HG02610 (cell line): ENCODE measurements at regions not wholly inside any gene's neighbourhood (a gene's known extent, or its start where the extent isn't known, plus 50 kb on each side); places are given as distances from the start of the nearest gene placed in this dataset.
"Not testable (repeated sequence)": the region's sequence is repeated elsewhere in the genome, so short reads cannot be mapped to it uniquely, and the experiment has no call there.

Experiments used
- ATAC-seq: cut with Tn5 transposase; IDR thresholded peaks from one replicate; pipeline ENCODE4 v1.9.1; 2021; ENCODE audit warnings: mild to moderate bottlenecking, moderate library complexity; ENCODE audit not compliant: unreplicated experiment

- ATAC-seq: not testable (repeated sequence)
Observed at GRCh38 chr6:92952111-92952510, 467.2 kb downstream of the EPHA7 start.

GRCh38 chr6:92945799-92946198 is 473.6 kb downstream of the EPHA7 start:
- no peak for ATAC-seq

- no peak for ATAC-seq
Observed at GRCh38 chr6:92944132-92944531, 475.2 kb downstream of the EPHA7 start.

- ATAC-seq: no peak
Observed at GRCh38 chr6:92942549-92942948, 476.8 kb downstream of the EPHA7 start.

- no peak for ATAC-seq
Observed at GRCh38 chr6:92934625-92935024, 484.7 kb downstream of the EPHA7 start.

- no peak for ATAC-seq
Observed at GRCh38 chr6:92930171-92930570, 489.2 kb downstream of the EPHA7 start.

- no peak for ATAC-seq
Observed at GRCh38 chr6:92922216-92922806, 497.0 kb downstream of the EPHA7 start.

- ATAC-seq: no peak
Observed at GRCh38 chr6:92915466-92915865, 503.9 kb downstream of the EPHA7 start.

- no peak for ATAC-seq
Observed at GRCh38 chr6:92911301-92911700, 508.1 kb downstream of the EPHA7 start.

- ATAC-seq: no peak
Observed at GRCh38 chr6:92910646-92911045, 508.7 kb downstream of the EPHA7 start.

GRCh38 chr6:92906385-92906784 is 513.0 kb downstream of the EPHA7 start:
- no peak for ATAC-seq

- ATAC-seq: no peak
Observed at GRCh38 chr6:92893741-92894140, 525.6 kb downstream of the EPHA7 start.

GRCh38 chr6:92892626-92893170 is 526.7 kb downstream of the EPHA7 start:
- no peak for ATAC-seq

GRCh38 chr6:92888316-92888715 is 531.0 kb downstream of the EPHA7 start:
- ATAC-seq: no peak

- ATAC-seq: no peak
Observed at GRCh38 chr6:92887871-92888270, 531.5 kb downstream of the EPHA7 start.

- no peak for ATAC-seq
Observed at GRCh38 chr6:92879526-92879925, 539.8 kb downstream of the EPHA7 start.

- no peak for ATAC-seq
Observed at GRCh38 chr6:92864966-92865555, 554.3 kb downstream of the EPHA7 start.

- no peak for ATAC-seq
Observed at GRCh38 chr6:92849636-92850035, 569.7 kb downstream of the EPHA7 start.

- ATAC-seq: no peak
Observed at GRCh38 chr6:92848901-92849300, 570.5 kb downstream of the EPHA7 start.

GRCh38 chr6:92848459-92848858 is 570.9 kb downstream of the EPHA7 start:
- ATAC-seq: no peak

- ATAC-seq: no peak
Observed at GRCh38 chr6:92847988-92848387, 571.4 kb downstream of the EPHA7 start.

- no peak for ATAC-seq
Observed at GRCh38 chr6:92840246-92840930, 579.0 kb downstream of the EPHA7 start.
